ENCODE measurements at regions not wholly inside any gene's neighbourhood (a gene's known extent, or its start where the extent isn't known, plus 50 kb on each side); places are given as distances from the start of the nearest gene placed in this dataset.

- TF ChIP-seq NANOG (IDR thresholded peaks at IDR 0.05; ENCODE audit: borderline replicate concordance) (no peak), CTCF (conservative IDR thresholded peaks at IDR 0.05; ENCODE audit: low read depth in 2 of 2) (no peak), POLR2AphosphoS5 (IDR thresholded peaks at IDR 0.05; ENCODE audit: low read depth) (no peak), ETS1 (IDR thresholded peaks at IDR 0.05) (no peak), EZH2phosphoT487 (IDR thresholded peaks at IDR 0.05; ENCODE audit: unreplicated experiment) (no peak), EZH2 (IDR thresholded peaks at IDR 0.05; ENCODE audit: low read depth, unreplicated experiment) (no peak), JUNB (IDR thresholded peaks at IDR 0.05; ENCODE audit: unreplicated experiment) (no peak), CREB1 (CRISPR knock-in tag; IDR thresholded peaks at IDR 0.05; ENCODE audit: low read depth) (no peak), REST (IDR thresholded peaks at IDR 0.05; ENCODE audit: unreplicated experiment) (no peak), STAT1 (IDR thresholded peaks at IDR 0.05; ENCODE audit: unreplicated experiment) (no peak), ZNF331 (CRISPR knock-in tag; IDR thresholded peaks at IDR 0.05; ENCODE audit: low read depth) (no peak)
Measured at GRCh38 chr17:52979921-52980320, 821.4 kb upstream of the CA10 start.

Data from GM23338 (cell line).